ENCODE measurements at regions not wholly inside any gene's neighbourhood (a gene's known extent, or its start where the extent isn't known, plus 50 kb on each side); places are given as distances from the start of the nearest gene placed in this dataset.

DNA sequence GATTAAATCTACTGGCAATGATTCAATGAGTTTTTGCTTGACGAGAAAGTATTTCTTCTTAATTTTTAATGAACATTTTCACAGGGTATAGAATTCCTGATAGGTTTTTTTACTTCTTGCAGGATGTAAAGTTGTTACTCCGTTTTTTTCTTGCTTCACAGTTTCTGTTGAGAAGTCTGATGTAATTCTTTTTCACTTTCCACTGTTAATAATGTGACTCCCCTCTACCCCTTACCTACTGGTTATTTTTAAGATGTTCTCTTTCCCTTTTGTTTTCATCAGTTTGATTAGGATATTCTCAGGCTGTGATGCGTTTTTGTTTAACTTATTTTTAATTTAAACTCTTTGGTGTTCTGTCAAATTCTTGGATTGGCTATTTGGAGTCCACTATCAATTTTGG lies 933.9 kb upstream of the PIK3C3 start:
- Histone ChIP-seq H3K36me3 (ENCODE audit: control insufficient read depth, insufficient read depth, low read length) (no peaks in the 10 kb centered on the region), H3K27me3 (ENCODE audit: control insufficient read depth, insufficient read depth, low read length) (no peaks in the 10 kb centered on the region), H3K4me3 (ENCODE audit: low read length) (no peak overlapping the region), H3K27ac (ENCODE audit: low read length) (no peak overlapping the region), H3K9me3 (ENCODE audit: control insufficient read depth, insufficient read depth, low read length) (no peaks in the 10 kb centered on the region), H3K4me1 (ENCODE audit: control insufficient read depth, insufficient read depth, low read length) (no peaks in the 10 kb centered on the region)
- Mint-ChIP-seq H3K27ac (no peak overlapping the region), H3K36me3 (no peaks in the 10 kb centered on the region), H3K4me3 (no peak overlapping the region), H3K27me3 (ENCODE audit: low read depth in 2 of 2) (no peaks in the 10 kb centered on the region), H3K9me3 (peaks cover 6 to 18% of the 10 kb centered on the region in 2 donors), H3K4me1 (no peaks in the 10 kb centered on the region)
- WGBS (ENCODE audit: insufficient coverage) = no CpG with 5 or more reads among the region's 3 CpGs
- no peak for ATAC-seq
- DNase-seq = no peak
- intact Hi-C loops (cut with micrococcal nuclease) = no loop called here
- TF ChIP-seq, protein P1, sequence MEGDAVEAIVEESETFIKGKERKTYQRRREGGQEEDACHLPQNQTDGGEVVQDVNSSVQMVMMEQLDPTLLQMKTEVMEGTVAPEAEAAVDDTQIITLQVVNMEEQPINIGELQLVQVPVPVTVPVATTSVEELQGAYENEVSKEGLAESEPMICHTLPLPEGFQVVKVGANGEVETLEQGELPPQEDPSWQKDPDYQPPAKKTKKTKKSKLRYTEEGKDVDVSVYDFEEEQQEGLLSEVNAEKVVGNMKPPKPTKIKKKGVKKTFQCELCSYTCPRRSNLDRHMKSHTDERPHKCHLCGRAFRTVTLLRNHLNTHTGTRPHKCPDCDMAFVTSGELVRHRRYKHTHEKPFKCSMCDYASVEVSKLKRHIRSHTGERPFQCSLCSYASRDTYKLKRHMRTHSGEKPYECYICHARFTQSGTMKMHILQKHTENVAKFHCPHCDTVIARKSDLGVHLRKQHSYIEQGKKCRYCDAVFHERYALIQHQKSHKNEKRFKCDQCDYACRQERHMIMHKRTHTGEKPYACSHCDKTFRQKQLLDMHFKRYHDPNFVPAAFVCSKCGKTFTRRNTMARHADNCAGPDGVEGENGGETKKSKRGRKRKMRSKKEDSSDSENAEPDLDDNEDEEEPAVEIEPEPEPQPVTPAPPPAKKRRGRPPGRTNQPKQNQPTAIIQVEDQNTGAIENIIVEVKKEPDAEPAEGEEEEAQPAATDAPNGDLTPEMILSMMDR (IDR thresholded peaks at IDR 0.05) = no peak

DNA sequence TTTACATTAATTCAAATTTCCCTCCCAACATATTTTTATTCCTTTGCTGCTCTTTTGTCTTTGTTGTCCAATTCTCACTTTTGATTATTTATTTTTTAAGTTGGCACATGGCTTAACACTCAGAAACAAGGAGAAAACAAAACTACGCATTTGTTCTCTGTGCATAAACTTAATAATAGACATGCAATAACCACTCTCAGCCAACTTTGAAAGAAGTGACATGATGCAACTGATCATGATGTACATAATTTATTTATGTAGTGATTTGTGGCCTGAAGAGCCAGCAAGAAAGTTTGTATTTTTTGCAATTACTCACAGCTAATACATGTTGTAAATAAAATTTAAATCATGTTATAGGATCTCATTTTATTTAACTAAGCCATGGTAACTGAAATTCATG lies 942.8 kb upstream of the PIK3C3 start:
- Mint-ChIP-seq H3K27ac (no peak overlapping the region), H3K27me3 (ENCODE audit: low read depth in 2 of 2) (no peaks in the 10 kb centered on the region), H3K9me3 (peaks cover 18 to 19% of the 10 kb centered on the region in 2 donors), H3K4me3 (no peak overlapping the region), H3K36me3 (peaks cover 13% of the 10 kb centered on the region), H3K4me1 (no peaks in the 10 kb centered on the region)
- DNase-seq (no peak), ATAC-seq (no peak)
- Histone ChIP-seq H3K9me3 (ENCODE audit: control insufficient read depth, insufficient read depth, low read length) (no peaks in the 10 kb centered on the region), H3K4me1 (ENCODE audit: control insufficient read depth, insufficient read depth, low read length) (no peaks in the 10 kb centered on the region), H3K4me3 (ENCODE audit: low read length) (no peak overlapping the region), H3K27me3 (ENCODE audit: control insufficient read depth, insufficient read depth, low read length) (no peaks in the 10 kb centered on the region), H3K36me3 (ENCODE audit: control insufficient read depth, insufficient read depth, low read length) (no peaks in the 10 kb centered on the region), H3K27ac (ENCODE audit: low read length) (no peak overlapping the region)
- intact Hi-C loops (cut with micrococcal nuclease) = no loop called here
- TF ChIP-seq, protein P1 (IDR thresholded peaks at IDR 0.05) = no peak
- WGBS (ENCODE audit: insufficient coverage) = no CpG with 5 or more reads among the region's 1 CpG

DNA sequence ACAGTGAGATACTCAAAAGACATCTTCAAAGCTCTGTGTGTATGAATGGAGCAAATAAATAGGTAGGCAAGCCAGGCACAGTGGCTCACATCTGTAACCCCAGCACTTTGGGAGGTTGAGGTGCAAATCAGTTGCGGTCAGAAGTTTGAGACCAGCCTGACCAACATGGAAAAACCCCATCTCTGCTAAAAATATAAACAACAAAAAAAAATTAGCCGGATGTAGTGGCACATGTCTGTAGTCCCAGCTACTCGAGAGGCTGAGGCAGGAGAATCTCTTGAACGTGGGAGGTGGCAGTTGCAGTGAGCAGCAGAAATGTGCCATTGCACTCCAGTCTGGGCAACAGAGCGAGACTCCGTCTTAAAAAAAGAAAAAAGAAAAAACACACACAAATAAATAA lies 945.1 kb upstream of the PIK3C3 start:
- Histone ChIP-seq H3K4me3 (ENCODE audit: low read length) (no peak overlapping the region), H3K27me3 (ENCODE audit: control insufficient read depth, insufficient read depth, low read length) (no peaks in the 10 kb centered on the region), H3K9me3 (ENCODE audit: control insufficient read depth, insufficient read depth, low read length) (no peaks in the 10 kb centered on the region), H3K36me3 (ENCODE audit: control insufficient read depth, insufficient read depth, low read length) (no peaks in the 10 kb centered on the region), H3K4me1 (ENCODE audit: control insufficient read depth, insufficient read depth, low read length) (no peaks in the 10 kb centered on the region), H3K27ac (ENCODE audit: low read length) (no peak overlapping the region)
- intact Hi-C loops (cut with micrococcal nuclease) = no loop called here
- DNase-seq (no peak), ATAC-seq (no peak)
- TF ChIP-seq, protein P1 (IDR thresholded peaks at IDR 0.05) = no peak
- H3K4me3 Mint-ChIP-seq = no peak overlapping the region
- peaks cover 9 to 10% of the 10 kb centered on the region in 2 donors for H3K9me3 Mint-ChIP-seq
- no peaks in the 10 kb centered on the region for H3K27me3 Mint-ChIP-seq (ENCODE audit: low read depth in 2 of 2)
- no peak overlapping the region for H3K27ac Mint-ChIP-seq
- 84% methylated on average over 4 of the region's 6 CpGs for WGBS (ENCODE audit: insufficient coverage)
- H3K4me1 Mint-ChIP-seq = no peaks in the 10 kb centered on the region
- peaks cover 4% of the 10 kb centered on the region for H3K36me3 Mint-ChIP-seq

GRCh38 chr18:41004324-41004723 lies 950.7 kb upstream of the PIK3C3 start:
- no peak overlapping the region for H3K4me3 Mint-ChIP-seq
- Histone ChIP-seq H3K27me3 (ENCODE audit: control insufficient read depth, insufficient read depth, low read length) (no peaks in the 10 kb centered on the region), H3K27ac (ENCODE audit: low read length) (no peak overlapping the region), H3K4me3 (ENCODE audit: low read length) (no peak overlapping the region), H3K4me1 (ENCODE audit: control insufficient read depth, insufficient read depth, low read length) (no peaks in the 10 kb centered on the region), H3K9me3 (ENCODE audit: control insufficient read depth, insufficient read depth, low read length) (peaks cover 3% of the 10 kb centered on the region), H3K36me3 (ENCODE audit: control insufficient read depth, insufficient read depth, low read length) (no peaks in the 10 kb centered on the region)
- H3K27ac Mint-ChIP-seq = no peak overlapping the region
- no peaks in the 10 kb centered on the region for H3K36me3 Mint-ChIP-seq
- WGBS (ENCODE audit: insufficient coverage) = 62% methylated on average over 2 of the region's 3 CpGs
- peaks cover 8 to 10% of the 10 kb centered on the region in 2 donors for H3K9me3 Mint-ChIP-seq
- H3K4me1 Mint-ChIP-seq = no peaks in the 10 kb centered on the region
- TF ChIP-seq, protein P1 (IDR thresholded peaks at IDR 0.05) = no peak
- DNase-seq (no peak), ATAC-seq (no peak)
- intact Hi-C loops (cut with micrococcal nuclease) = no loop called here
- no peaks in the 10 kb centered on the region for H3K27me3 Mint-ChIP-seq (ENCODE audit: low read depth in 2 of 2)
